Testis (tissue), 2 donors: ENCODE measurements at regions not wholly inside any gene's neighbourhood (a gene's known extent, or its start where the extent isn't known, plus 50 kb on each side); places are given as distances from the start of the nearest gene placed in this dataset.

Experiments
- DNase-seq: peaks from one replicate; pipeline ENCODE4 v3.0.0-alpha.2; 2019
- H3K27ac ChIP-seq, 2 donors: fragments of 200-600 bp; sonication (generic); one replicate each; pipeline ENCODE4 v1.5.1; 2019
- H3K27me3 ChIP-seq: fragments of 200-600 bp; sonication (generic); one replicate; pipeline ENCODE4 v1.5.1; 2019
- H3K36me3 ChIP-seq: fragments of 200-600 bp; sonication (generic); one replicate; pipeline ENCODE4 v1.5.1; 2017; ENCODE audit warnings: low read depth; ENCODE audit errors: missing control alignments
- H3K4me1 ChIP-seq: fragments of 200-600 bp; sonication (generic); one replicate; pipeline ENCODE4 v1.5.1; 2019
- H3K4me3 ChIP-seq, 2 donors: fragments of 200-600 bp; sonication (generic); one replicate each; pipeline ENCODE4 v1.5.1; 2017 to 2019
- H3K9me3 ChIP-seq: fragments of 200-600 bp; sonication (generic); one replicate; pipeline ENCODE4 v1.5.1; 2017
- CTCF ChIP-seq, 3 experiments: fragments of 450-650 bp in 2 of 3; fragments of 200-600 bp in 1 of 3; sonication (generic) in 1 of 3; IDR thresholded peaks; one replicate each; pipeline ENCODE4 v1.5.1; 2016 to 2019; ENCODE audit warnings: antibody characterized with exemption in 3 of 3, mild to moderate bottlenecking in 2 of 3, moderate library complexity in 1 of 3
- POLR2A ChIP-seq: fragments of 450-650 bp; IDR thresholded peaks from one replicate; pipeline ENCODE4 v1.6.1; 2017; ENCODE audit warnings: antibody characterized with exemption, mild to moderate bottlenecking, moderate library complexity
- WGBS, 2 donors: methylation state at CpG; one replicate each; pipeline ENCODE4 v1.1.5; 2018; 5-methylcytosine and 5-hydroxymethylcytosine counted together
- intact Hi-C: fragments of 100-400 bp; cut with DNase I; formaldehyde crosslinking; loops from one replicate; pipeline ENCODE4 v1.15.1; 2023; ENCODE audit warnings: low total_unique reads

GRCh38 chr2:7658486-7658885 lies 741.3 kb downstream of the RNF144A start:
- WGBS, 2 donors, result 65 to 79% methylated on average over 11 to 12 of the region's 12 CpGs
- H3K9me3 ChIP-seq, result no peaks in the 10 kb centered on the region
- no peak overlapping the region for H3K27ac ChIP-seq
- no peaks in the 10 kb centered on the region for H3K4me1 ChIP-seq
- DNase-seq, result no peak
- no peaks in the 10 kb centered on the region for H3K27me3 ChIP-seq
- no peak for TF ChIP-seq CTCF (IDR thresholded peaks at IDR 0.05)
- TF ChIP-seq POLR2A, result no peak
- intact Hi-C loops, result no loop called here
- H3K36me3 ChIP-seq, result no peaks in the 10 kb centered on the region
- no peak overlapping the region for H3K4me3 ChIP-seq

GRCh38 chr2:7660816-7661215 lies 743.6 kb downstream of the RNF144A start:
- DNase-seq, result no peak
- WGBS, 2 donors, result 53 to 74% methylated on average over 2 of the region's 2 CpGs
- intact Hi-C loops, result no loop called here

GRCh38 chr2:7661502-7661901 lies 744.3 kb downstream of the RNF144A start:
- 52 to 56% methylated on average over 5 of the region's 5 CpGs for WGBS, 2 donors
- no peaks in the 10 kb centered on the region for H3K27me3 ChIP-seq
- H3K27ac ChIP-seq, result no peak overlapping the region
- no peak overlapping the region for H3K4me3 ChIP-seq
- H3K9me3 ChIP-seq, result no peaks in the 10 kb centered on the region
- TF ChIP-seq CTCF (IDR thresholded peaks at IDR 0.05), result no peak
- TF ChIP-seq POLR2A, result no peak
- no peaks in the 10 kb centered on the region for H3K4me1 ChIP-seq
- intact Hi-C loops, result no loop called here
- no peak for DNase-seq
- H3K36me3 ChIP-seq, result no peaks in the 10 kb centered on the region

More at GRCh38 chr2:7660816-7661215, 743.6 kb downstream of the RNF144A start:
- no peaks in the 10 kb centered on the region for H3K9me3 ChIP-seq
- H3K27ac ChIP-seq, result no peak overlapping the region
- no peaks in the 10 kb centered on the region for H3K4me1 ChIP-seq
- no peak overlapping the region for H3K4me3 ChIP-seq
- no peaks in the 10 kb centered on the region for H3K27me3 ChIP-seq
- H3K36me3 ChIP-seq, result no peaks in the 10 kb centered on the region
- no peak for TF ChIP-seq CTCF (IDR thresholded peaks at IDR 0.05)
- no peak for TF ChIP-seq POLR2A

GRCh38 chr2:7665880-7666279 lies 748.7 kb downstream of the RNF144A start:
- 92 to 99% methylated on average over 4 of the region's 4 CpGs for WGBS, 2 donors
- intact Hi-C loops, result no loop called here
- no peak for DNase-seq
- H3K27me3 ChIP-seq, result no peaks in the 10 kb centered on the region
- H3K36me3 ChIP-seq, result no peaks in the 10 kb centered on the region
- no peak overlapping the region for H3K4me3 ChIP-seq
- H3K27ac ChIP-seq, result no peak overlapping the region
- TF ChIP-seq CTCF (IDR thresholded peaks at IDR 0.05) (no peak), POLR2A (no peak)
- no peaks in the 10 kb centered on the region for H3K9me3 ChIP-seq
- no peaks in the 10 kb centered on the region for H3K4me1 ChIP-seq

GRCh38 chr2:7666596-7667259 lies 749.5 kb downstream of the RNF144A start:
- no peak for DNase-seq
- 71 to 77% methylated on average over 10 of the region's 10 CpGs for WGBS, 2 donors
- no peak overlapping the region for H3K27ac ChIP-seq
- no peaks in the 10 kb centered on the region for H3K27me3 ChIP-seq
- no peak overlapping the region for H3K4me3 ChIP-seq
- no peaks in the 10 kb centered on the region for H3K9me3 ChIP-seq
- no peaks in the 10 kb centered on the region for H3K36me3 ChIP-seq
- H3K4me1 ChIP-seq, result no peaks in the 10 kb centered on the region
- intact Hi-C loops, result no loop called here
- TF ChIP-seq POLR2A, result no peak
- TF ChIP-seq CTCF (IDR thresholded peaks at IDR 0.05), result no peak
